Neutrophil (primary cell): ENCODE measurements at regions not wholly inside any gene's neighbourhood (a gene's known extent, or its start where the extent isn't known, plus 50 kb on each side); places are given as distances from the start of the nearest gene placed in this dataset.

Source experiments
- H3K27ac ChIP-seq: fragments of 200-600 bp; sonication (generic); 2 replicates; pipeline ENCODE4 v1.5.1; 2016; ENCODE audit warnings: mild to moderate bottlenecking, moderate library complexity
- H3K27me3 ChIP-seq: fragments of 200-600 bp; sonication (generic); 2 replicates; pipeline ENCODE4 v1.6.0; 2016; ENCODE audit warnings: mild to moderate bottlenecking
- H3K36me3 ChIP-seq: fragments of 200-600 bp; sonication (generic); 2 replicates; pipeline ENCODE4 v1.5.1; 2017
- H3K4me1 ChIP-seq, 2 experiments: fragments of 200-600 bp in 1 of 2; sonication (generic) in 1 of 2; 1 replicate in 1 of 2; 2 replicates in 1 of 2; pipeline versions ENCODE4 v1.5.1 to v1.6.1; 2013 to 2016; ENCODE audit warnings: low read depth in 1 of 2, low read length in 1 of 2, mild to moderate bottlenecking in 1 of 2, moderate library complexity in 1 of 2; ENCODE audit not compliant: control insufficient read depth in 1 of 2, insufficient read depth in 1 of 2
- H3K4me3 ChIP-seq, 2 experiments: fragments of 200-600 bp in 1 of 2; sonication (generic) in 1 of 2; 1 replicate in 1 of 2; 2 replicates in 1 of 2; pipeline ENCODE4 v1.5.1; 2013 to 2016; ENCODE audit warnings: low read depth in 1 of 2, low read length in 1 of 2, mild to moderate bottlenecking in 1 of 2, moderate library complexity in 1 of 2
- H3K9me3 ChIP-seq: fragments of 200-600 bp; sonication (generic); 2 replicates; pipeline ENCODE4 v1.5.1; 2016
- TF ChIP-seq, protein P1 (sequence below): fragments of 200-600 bp; sonication (generic); IDR thresholded peaks from 2 replicates; pipeline ENCODE4 v1.5.1; 2016; ENCODE audit warnings: antibody characterized with exemption

- no peaks in the 10 kb centered on the region for H3K36me3 ChIP-seq
- H3K4me1 ChIP-seq = peaks cover 52 to 54% of the 10 kb centered on the region in 2 experiments
- no peaks in the 10 kb centered on the region for H3K9me3 ChIP-seq
- no peak overlapping the region for H3K4me3 ChIP-seq
- TF ChIP-seq, protein P1, sequence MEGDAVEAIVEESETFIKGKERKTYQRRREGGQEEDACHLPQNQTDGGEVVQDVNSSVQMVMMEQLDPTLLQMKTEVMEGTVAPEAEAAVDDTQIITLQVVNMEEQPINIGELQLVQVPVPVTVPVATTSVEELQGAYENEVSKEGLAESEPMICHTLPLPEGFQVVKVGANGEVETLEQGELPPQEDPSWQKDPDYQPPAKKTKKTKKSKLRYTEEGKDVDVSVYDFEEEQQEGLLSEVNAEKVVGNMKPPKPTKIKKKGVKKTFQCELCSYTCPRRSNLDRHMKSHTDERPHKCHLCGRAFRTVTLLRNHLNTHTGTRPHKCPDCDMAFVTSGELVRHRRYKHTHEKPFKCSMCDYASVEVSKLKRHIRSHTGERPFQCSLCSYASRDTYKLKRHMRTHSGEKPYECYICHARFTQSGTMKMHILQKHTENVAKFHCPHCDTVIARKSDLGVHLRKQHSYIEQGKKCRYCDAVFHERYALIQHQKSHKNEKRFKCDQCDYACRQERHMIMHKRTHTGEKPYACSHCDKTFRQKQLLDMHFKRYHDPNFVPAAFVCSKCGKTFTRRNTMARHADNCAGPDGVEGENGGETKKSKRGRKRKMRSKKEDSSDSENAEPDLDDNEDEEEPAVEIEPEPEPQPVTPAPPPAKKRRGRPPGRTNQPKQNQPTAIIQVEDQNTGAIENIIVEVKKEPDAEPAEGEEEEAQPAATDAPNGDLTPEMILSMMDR = no peak
- no peaks in the 10 kb centered on the region for H3K27me3 ChIP-seq
- H3K27ac ChIP-seq = peak overlapping the region; percentile 77
These were observed 346.9 kb downstream of the BCOR start for GRCh38 chrX:39750848-39751247.

- Histone ChIP-seq H3K27ac (peak overlapping the region; percentile 77), H3K36me3 (no peaks in the 10 kb centered on the region), H3K27me3 (no peaks in the 10 kb centered on the region), H3K4me1 (peaks cover 52 to 54% of the 10 kb centered on the region in 2 experiments), H3K9me3 (no peaks in the 10 kb centered on the region), H3K4me3 (no peak overlapping the region)
- TF ChIP-seq, protein P1 = no peak
These were observed 344.9 kb downstream of the BCOR start for GRCh38 chrX:39752815-39753214.

DNA sequence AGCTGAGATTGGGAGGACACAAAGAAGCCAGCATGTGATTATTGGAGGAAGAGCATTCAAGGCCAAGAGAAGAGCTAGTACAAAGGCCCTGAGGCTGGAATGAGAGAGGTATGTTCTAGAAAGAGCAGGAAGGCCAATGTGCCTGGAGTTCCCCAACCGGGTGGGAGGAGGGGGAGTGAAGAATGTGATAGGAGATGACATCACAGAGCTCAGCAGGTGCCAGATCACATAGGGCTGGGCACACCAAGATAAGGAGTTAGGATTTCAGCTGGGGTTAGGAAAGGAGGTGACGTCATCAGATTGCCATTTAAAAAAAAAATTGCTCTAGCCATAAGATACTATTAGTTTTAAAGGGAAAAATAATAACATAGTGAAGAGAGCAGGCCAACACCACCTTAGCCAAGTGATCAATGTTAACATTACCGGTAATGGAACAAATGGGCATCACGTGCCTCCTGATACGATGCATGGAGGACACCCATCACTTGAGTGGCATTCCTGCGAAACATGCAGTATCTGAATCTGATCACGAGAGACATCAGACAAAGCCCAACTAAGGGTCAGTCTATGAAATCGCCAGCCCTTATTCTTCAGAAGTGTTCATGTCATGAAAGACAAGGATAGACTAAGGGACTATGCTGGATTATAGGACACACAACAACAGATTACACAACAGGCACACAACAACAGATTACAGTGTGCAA, 344.3 kb downstream of the BCOR start:
- H3K36me3 ChIP-seq = no peaks in the 10 kb centered on the region
- no peaks in the 10 kb centered on the region for H3K27me3 ChIP-seq
- H3K4me3 ChIP-seq = no peak overlapping the region
- H3K27ac ChIP-seq = peak overlapping the region; percentile 77
- TF ChIP-seq, protein P1 = no peak
- no peaks in the 10 kb centered on the region for H3K9me3 ChIP-seq
- peaks cover 52 to 54% of the 10 kb centered on the region in 2 experiments for H3K4me1 ChIP-seq

GRCh38 chrX:39755143-39756032, 342.4 kb downstream of the BCOR start:
- H3K27ac ChIP-seq = no peak overlapping the region
- TF ChIP-seq, protein P1 = no peak
- H3K36me3 ChIP-seq = no peaks in the 10 kb centered on the region
- H3K4me3 ChIP-seq = no peak overlapping the region
- peaks cover 44 to 45% of the 10 kb centered on the region in 2 experiments for H3K4me1 ChIP-seq
- no peaks in the 10 kb centered on the region for H3K9me3 ChIP-seq
- no peaks in the 10 kb centered on the region for H3K27me3 ChIP-seq

DNA sequence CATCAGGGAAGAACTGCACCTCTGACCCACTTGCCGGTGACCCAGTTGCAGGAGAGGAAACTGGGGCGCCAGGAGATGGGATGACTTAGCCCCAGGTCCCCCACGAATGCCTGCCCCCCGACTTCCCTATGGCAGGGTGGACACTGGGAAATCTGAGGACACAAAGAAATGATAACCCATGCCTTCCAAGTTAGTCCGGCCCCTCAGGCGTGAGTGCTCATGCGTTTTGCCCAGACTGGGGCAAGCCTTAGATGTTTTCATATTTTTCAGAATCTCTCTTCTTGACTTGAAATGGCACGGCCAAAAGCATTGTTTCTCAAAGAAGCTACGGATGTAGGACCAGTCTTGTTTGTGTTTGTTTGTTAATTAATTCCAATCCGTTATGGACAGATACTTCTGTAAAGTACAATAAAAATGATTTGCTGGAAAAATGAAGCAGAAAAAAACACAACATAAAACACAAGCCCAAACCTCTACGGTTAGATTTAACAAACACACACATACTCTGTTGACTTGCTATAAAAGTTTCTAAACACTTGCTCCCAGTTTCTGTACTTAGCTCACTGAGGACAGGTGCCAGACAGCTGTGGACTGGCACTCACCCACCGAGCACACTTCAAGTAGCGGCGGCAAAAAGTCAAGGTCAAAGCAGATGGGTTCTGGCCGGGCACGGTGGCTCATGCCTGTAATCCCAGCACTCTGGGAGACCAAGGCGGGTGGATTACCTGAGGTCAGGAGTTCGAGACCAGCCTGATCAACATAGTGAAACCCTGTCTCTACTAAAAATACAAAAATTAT, 341.5 kb downstream of the BCOR start:
- no peak overlapping the region for H3K4me3 ChIP-seq
- H3K27me3 ChIP-seq = no peaks in the 10 kb centered on the region
- H3K4me1 ChIP-seq = peaks cover 35 to 36% of the 10 kb centered on the region in 2 experiments
- H3K9me3 ChIP-seq = no peaks in the 10 kb centered on the region
- H3K36me3 ChIP-seq = no peaks in the 10 kb centered on the region
- H3K27ac ChIP-seq = no peak overlapping the region
- TF ChIP-seq, protein P1 = no peak
